PC-3 (cell line): ENCODE measurements at regions not wholly inside any gene's neighbourhood (a gene's known extent, or its start where the extent isn't known, plus 50 kb on each side); places are given as distances from the start of the nearest gene placed in this dataset.

ENCODE experiments used
- EZH2 ChIP-seq: fragments of 300-600 bp; sonication (generic); IDR thresholded peaks from one replicate; pipeline ENCODE4 v1.6.1; 2017; ENCODE audit warnings: antibody characterized with exemption, mild to moderate bottlenecking, low read length; ENCODE audit not compliant: unreplicated experiment
- TF ChIP-seq, protein P1 (sequence below): fragments of 300-600 bp; sonication (generic); conservative IDR thresholded peaks from 2 replicates; pipeline ENCODE4 v1.5.1; 2017; ENCODE audit warnings: antibody characterized with exemption, low read depth, mild to moderate bottlenecking, low read length

DNA sequence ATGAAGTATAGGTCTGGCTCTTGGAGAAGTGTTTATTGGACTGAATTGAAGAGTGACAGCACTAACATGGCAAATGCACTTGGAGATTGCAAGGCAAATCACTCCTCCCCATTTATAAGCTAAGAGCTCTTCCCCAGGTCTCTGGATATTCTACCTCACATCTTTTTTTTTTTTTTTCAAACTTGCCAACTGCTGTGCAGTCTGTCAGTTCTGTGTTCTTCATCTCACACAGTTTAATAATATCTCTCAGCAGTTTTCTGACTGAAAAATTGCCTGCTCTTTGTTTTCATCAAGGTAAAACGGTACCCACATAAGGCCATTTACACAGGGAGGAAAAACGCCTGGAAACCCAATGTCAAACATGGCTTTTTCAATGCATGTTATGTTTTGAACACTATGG lies 186.1 kb upstream of the B3GALT2 start:
- TF ChIP-seq, protein P1, sequence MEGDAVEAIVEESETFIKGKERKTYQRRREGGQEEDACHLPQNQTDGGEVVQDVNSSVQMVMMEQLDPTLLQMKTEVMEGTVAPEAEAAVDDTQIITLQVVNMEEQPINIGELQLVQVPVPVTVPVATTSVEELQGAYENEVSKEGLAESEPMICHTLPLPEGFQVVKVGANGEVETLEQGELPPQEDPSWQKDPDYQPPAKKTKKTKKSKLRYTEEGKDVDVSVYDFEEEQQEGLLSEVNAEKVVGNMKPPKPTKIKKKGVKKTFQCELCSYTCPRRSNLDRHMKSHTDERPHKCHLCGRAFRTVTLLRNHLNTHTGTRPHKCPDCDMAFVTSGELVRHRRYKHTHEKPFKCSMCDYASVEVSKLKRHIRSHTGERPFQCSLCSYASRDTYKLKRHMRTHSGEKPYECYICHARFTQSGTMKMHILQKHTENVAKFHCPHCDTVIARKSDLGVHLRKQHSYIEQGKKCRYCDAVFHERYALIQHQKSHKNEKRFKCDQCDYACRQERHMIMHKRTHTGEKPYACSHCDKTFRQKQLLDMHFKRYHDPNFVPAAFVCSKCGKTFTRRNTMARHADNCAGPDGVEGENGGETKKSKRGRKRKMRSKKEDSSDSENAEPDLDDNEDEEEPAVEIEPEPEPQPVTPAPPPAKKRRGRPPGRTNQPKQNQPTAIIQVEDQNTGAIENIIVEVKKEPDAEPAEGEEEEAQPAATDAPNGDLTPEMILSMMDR: no peak
- TF ChIP-seq EZH2: no peak
